NB4 (cell line): ENCODE measurements at regions not wholly inside any gene's neighbourhood (a gene's known extent, or its start where the extent isn't known, plus 50 kb on each side); places are given as distances from the start of the nearest gene placed in this dataset.

Experiments
- CTCF ChIP-seq: IDR thresholded peaks from one replicate; pipeline ENCODE4 v1.5.1; 2012; ENCODE audit warnings: low read depth, low read length
- MYC ChIP-seq: IDR thresholded peaks from 2 replicates; pipeline ENCODE4 v1.6.1; 2011; ENCODE audit warnings: low read depth, low read length

GRCh38 chr3:69683082-69683806 lies 56.0 kb upstream of the MITF start:
- TF ChIP-seq CTCF (no peak), MYC (no peak)
